ENCODE measurements at regions not wholly inside any gene's neighbourhood (a gene's known extent, or its start where the extent isn't known, plus 50 kb on each side); places are given as distances from the start of the nearest gene placed in this dataset.
"Not testable (repeated sequence)": the region's sequence is repeated elsewhere in the genome, so short reads cannot be mapped to it uniquely, and the experiment has no call there.

DNA sequence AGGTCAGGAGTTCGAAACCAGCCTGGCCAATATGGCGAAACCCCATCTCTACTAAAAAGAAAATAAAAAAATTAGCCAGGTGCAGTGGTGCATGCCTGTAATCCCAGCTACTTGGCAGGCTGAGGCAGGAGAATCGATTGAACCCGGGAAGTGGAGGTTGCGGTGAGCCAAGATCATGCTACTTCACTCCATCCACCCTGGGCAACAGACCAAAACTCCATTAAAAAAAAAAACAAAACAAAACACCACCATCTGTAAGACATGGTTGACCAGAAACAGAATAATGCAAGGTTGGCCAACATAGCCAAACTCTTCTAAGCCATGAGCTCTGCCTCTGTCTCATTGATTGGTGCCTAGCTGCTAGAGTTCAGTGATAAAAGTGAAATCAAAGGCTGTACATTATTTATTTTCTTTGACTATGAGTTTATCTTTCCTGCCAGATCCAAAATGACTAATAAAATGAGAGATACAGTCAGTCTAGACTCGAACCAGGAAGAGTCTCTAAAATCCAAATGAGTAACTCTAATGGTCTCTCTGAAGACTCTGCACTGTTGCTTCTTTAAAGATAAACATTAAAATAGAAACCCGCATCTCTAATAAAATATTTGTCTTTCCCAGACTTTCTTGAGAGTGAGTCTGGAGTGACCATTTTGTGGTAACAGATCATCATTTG, 404.7 kb downstream of the DAD1 start:
- no peak for DNase-seq

DNA sequence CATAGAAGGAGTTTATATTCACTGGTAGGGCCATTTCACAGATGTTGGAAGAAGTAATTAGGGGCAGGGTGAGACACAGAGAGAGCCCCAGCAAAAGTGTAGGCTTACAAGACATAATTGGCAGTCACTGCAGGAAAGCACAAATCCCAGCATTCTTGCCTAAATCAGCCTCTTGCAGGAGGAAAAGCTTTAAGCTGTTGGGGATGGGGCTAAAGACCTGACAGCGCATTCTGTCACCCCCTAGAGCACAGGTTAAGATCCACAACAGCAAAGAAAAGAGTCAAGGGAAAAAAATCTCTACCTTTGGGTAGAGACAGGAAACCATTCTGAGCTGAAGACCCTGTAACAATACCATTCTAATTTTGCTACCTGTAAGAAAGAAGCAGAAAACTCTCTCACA, 409.0 kb downstream of the DAD1 start:
- no peak for DNase-seq

DNA sequence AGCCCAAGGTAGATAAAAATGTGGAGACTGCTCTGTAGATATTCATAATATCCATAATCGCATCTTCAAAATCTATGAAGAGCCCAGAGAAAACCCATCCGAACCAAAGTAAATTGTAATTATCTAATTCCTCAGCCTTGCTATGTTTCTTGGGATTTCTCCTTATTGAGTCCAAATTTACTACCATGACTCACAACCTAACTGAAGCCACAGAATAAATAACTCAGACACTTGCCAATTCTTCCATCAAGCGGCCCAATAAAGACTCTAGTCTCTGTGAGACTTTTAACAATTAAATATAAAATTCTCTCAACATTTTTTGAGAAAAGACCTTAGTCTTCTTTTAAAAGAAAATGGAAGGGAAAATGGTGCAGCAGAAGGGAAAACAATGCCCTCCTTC, 409.8 kb downstream of the DAD1 start:
- DNase-seq: no peak

DNA sequence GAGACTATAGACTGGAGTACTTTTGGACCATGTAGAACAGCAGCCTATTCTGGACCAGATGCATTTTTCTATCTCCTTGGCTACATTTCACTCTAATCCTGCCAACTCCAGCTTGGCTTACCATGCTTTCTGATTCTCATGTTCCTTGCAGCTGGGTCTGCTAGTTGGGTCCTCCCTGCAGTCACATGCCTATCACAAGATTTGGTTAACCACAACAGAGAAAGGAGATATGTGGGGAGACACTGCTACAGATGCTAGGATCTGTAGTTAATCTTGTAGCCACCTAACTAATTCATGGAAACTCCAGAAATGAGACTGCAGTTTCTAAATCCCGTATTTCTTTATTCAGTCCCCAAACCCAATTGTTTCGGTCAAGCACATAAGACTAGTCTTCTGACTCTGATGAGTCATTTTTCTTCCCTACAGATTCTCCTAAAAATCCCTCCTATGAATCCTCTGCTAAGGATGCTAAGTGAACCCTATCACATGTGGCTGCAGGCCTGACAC, 410.6 kb downstream of the DAD1 start:
- no peak for DNase-seq

DNA sequence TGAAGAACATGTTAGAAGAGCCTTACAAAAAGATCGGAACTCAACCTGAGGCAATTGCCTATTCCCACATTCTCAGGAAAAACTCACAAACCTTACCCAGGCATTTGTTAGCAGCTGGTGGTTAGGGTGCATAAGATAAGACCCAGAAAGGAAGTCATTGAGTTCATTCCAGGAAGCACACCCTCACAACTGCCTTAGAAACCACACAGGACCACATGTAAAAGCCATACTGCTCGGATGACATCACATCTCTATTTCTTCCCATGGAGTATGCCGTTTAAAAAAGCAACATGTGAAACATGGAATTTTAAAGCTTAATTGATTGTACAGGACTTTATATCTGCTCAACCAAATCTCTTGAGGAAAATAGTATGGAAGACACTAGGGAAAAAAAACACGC, 411.2 kb downstream of the DAD1 start:
- DNase-seq: no peak

DNA sequence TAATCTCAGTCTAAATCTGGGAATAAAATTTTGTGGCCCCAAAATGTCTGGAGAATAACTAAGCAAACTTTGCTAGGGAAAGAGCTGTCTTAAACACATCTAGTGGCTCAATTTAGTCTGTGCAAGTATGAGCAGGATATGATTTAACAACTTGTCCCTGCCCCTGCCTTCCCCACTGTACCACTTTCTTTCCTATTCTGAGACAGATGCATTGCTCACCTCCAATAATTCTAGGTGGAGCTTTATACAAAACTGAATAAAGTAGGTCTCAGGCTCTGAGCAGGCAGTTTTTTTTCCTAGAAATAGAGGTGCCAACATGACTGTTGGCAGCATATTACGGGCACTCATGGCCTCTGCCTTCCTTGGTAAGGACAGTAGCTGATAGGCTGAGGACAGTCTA, 412.1 kb downstream of the DAD1 start:
- DNase-seq: no peak

DNA sequence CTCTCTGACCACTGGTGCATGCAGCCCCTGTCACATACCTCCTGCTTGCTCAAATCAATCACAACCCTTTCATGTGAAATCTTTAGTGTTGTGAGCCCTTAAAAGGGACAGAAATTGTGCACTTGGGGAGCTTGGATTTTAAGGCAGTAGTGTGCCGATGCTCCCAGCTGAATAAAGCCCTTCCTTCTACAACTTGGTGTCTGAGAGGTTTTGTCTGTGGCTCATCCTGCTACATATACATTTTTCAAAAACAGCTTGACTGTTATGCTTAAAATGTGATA, 413.8 kb downstream of the DAD1 start:
- DNase-seq: not testable (repeated sequence)

DNA sequence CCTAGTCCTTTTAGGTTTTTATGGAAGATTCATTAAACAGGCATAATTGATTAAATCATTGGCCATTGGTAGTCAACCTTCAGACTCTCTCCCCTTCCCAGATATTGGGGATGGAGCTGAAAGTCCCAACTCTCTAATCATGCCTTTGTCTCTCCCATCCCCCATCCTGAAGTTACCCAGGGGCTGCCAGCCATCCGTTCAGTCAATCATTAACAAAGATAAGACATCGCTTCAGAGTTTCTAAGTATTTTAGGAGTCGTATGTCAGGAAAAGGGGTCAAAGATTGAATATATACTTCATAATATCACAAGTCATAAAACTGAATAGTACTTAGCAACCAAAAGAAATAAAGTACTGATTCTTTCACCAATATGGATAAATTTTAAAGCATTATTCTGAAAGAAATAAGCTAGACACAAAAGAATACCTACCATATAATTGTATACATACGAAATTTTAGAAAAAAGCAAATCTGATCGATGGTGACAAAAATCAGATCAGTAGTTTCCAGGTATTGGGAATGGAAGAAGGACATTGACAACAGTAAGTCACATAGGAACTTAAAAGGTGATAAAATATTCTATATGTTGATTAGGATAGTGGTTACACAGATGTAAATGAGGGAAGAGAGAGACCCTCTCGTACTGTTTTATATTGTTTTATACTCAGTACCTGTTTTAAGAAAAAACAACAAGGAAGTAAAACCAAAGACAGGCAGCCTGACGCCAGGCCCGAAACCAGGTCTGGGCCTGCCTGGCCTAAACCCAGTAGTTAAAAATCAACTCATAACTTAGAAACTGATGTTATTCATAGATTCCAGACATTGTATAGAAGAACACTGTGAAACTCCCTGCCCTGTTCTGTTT, 414.4 kb downstream of the DAD1 start:
- DNase-seq: no peak

DNA sequence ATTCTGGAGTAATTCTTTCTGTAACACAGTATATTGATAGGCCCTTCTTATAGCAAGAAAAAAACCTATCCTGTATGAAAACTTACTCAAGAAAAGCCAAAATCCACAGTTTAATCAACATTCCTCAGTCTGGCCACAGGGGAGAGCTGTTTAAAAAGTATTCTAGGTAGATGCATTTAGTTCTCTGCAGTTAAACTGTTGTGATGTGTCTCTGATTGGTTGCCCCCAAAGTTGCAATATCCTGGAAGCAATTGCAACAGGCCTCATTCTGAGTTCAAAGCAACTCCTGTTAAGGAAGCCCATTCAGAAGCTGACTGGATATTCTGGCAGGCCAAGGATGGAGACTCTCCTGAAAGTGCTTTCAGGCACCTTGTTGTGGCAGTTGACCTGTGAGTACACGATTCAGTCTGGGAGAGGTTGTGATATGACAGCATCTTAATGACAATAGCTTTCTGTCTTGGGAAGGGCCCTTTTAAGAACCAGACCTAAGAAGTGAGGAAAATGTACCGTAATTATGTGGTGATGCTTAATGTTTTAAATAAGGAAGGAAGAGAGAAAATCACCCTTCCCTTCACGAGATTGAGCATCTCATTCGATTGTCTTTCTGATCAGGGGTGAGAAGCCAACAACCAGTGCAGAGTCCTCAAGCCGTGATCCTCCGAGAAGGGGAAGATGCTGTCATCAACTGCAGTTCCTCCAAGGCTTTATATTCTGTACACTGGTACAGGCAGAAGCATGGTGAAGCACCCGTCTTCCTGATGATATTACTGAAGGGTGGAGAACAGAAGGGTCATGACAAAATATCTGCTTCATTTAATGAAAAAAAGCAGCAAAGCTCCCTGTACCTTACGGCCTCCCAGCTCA, 420.7 kb downstream of the DAD1 start:
- no peak for DNase-seq

DNA sequence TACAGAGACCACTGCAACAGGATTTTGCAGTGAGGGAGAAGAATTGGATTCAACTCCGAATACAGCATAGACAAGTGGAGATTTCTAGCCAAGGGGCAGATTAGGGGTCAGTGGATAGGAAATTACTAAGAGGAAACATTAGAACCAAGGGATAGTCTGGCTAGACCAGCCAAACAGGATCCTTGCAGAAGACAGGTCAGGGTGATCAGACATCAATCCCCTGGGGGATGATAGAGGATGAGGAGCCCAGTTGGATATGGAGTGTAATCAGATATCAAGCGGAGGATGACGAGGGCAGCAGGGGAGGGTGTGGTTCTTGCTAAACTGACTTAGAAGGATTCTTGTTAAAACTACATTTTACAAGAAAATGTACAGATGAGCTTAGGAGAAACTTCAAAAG, 424.4 kb downstream of the DAD1 start:
- no peak for DNase-seq

DNA sequence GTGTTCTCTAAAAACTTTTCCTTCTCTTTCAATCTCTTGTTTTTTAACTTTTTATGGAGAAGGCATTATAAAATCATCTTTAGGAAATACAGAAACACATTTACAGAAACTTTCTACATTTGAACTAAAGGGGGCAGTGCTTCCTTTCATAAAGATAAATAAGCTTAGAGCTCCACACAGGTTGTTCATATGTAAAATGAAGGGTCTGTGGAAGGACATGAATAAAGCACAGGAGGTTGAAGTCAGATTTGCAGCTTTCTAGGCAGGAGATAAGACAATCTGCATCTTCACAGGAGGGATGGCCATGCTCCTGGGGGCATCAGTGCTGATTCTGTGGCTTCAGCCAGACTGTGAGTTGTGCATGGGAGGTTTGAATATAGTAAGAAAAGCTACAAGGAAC, 426.0 kb downstream of the DAD1 start:
- DNase-seq: no peak

DNA sequence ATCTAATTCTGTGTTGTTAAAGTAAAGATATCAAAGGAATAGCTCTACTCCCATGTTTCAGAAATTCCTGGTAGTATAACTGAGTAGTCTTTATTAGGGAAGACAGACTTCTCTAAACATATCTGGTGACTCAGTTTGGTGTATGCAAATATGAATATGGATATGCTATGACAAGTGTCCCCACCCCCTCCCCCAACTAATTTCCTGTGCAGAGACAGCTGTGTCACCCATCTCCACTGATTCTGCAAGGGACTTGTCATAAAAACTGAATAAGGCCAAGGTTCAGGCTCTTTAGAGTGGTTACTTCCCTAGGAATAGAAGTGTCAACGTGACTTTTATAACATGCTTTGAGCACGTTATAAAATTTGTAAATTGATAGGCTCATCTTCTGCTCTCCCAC, 429.1 kb downstream of the DAD1 start:
- no peak for DNase-seq

DNA sequence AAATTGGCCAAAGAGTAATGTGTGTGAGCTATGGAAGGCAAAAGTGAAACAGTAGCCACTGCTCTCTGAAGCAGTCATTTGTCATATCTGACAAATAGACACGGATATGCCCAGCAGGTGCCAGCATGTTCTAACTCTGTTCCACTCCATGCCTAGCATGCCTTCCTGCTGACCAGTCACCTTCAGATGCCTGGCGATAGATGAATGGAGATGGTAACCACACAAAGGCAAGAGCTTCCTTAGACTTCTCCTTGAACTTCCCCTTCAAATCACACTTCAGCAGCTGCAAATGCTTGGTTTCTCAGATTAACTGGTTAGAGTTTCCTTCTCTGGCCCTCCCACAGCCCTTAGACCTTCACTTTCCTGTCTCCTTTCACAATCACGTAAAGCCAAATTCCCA, 429.9 kb downstream of the DAD1 start:
- DNase-seq: no peak

DNA sequence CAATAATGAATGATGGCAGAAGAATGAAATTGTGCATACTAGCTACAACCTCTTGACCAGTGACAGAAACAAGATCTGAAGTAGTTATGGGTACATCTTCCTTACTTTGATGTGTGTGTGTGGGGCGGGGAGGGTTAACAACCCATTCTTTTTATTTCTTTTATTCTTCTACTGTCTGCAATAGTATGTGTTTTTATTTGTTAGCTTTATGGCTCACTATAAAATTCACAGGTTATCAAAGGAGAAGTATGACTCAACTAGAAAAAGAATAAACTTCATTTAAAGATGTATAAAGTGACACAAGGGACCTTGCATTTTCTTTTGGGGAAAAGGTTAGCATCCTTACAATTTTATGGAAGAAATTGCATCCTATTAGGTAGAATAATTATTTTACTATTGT, 430.5 kb downstream of the DAD1 start:
- no peak for DNase-seq

DNA sequence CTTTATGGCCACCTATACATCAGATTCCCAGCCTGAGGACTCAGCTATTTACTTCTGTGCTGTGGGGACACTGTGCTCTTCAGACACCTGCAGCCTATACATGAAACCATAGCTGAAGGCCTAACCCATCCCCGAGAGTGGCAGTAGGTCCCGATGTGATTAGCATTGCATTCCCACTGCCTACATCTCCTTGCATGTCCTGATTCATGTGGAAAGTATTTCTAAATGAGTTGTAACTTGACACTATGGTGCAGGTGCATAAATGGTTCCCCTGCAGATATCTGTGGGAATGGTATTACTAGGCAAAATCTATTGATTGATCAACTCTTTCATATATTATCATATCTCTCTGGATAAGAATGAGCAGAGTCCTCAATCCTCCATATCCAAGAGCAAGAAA, 433.5 kb downstream of the DAD1 start:
- no peak for DNase-seq

DNA sequence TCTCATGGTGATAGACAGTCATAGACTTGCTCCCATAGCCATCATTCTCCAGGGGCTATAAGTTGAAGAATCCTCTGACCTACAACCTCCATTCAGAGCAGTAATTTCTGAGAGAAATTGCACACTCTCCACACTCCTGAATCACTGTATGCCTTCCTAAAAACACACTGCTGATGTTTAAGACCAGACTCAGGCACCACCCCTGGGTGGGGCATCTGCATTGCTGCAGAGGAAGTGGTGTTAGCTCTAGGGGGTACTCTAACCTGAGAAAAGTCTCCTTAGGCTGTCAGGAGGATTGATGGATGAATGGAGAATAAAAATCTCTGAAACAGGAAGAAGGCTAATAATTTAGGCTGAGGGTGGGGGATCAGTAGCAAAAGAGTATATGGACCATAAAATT, 436.1 kb downstream of the DAD1 start:
- DNase-seq: no peak

DNA sequence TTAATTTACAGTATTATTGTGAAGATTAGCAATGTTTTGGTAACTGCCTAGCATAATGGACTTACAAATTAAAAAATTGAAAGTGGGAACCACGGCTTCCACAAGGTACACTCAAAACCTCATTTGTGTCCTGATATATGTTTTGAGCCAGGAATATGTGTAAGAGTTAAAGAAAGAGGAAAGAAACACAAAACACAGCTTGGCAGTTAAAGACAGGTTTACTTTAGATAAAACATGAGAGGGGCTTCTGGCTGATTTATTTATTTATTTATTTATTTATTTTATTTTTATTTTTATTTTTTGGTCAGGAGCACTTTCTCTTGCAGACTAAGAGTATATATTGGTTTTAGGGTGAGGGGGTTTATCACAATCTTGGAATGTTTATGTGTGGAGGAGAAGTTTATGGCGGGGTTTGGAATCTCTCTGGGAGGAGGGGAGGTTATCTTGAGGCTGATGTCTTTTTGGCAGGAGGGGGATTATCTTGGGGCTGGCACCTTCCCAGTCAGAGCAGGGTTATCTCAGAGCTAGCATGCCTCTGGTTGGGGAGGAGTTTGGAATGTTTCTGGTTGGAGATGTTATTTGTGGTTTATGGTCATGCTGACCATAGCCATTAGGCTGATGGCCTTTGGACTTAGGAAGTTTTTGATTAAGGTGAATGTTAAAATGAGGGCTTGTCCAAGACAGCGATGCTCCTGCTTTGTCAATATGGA, 436.7 kb downstream of the DAD1 start:
- no peak for DNase-seq

DNA sequence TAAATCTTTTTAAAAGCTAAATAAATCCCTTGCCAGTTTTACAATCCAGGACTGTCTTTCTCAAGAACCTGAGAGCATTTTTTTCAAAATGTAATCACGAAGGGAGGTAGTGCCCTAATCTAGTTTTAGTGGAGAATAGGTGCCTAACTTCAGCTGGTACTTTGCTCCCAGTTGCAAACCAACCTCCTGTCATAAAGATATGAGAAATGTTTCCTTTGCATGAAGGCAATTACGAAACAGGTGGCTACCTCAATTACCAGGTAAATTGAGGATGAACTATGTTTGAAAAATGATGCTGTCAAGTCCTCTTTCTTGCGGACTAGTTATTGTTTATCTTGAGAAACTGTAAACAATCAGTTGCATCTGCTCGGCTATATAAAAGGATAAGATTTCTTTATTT, 437.9 kb downstream of the DAD1 start:
- no peak for DNase-seq

DNA sequence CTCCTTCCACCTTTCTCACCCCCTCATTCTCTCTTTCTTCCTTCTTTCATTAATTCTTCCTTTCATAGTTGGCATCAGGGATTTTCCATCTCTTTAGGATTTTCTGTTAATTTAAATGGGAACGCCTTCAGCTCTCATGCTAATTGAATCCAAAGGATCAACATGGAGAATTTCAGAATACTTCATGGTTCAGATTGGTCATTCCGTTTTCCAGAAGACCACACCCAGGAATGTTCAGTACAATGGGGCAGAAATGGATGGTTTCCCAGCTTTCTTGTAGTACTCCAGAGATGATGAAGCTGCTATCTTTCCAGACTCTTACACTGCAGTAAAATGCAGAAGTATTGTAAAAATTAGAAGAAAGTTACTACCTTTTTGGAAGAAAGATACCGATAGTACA, 440.0 kb downstream of the DAD1 start:
- DNase-seq: no peak

DNA sequence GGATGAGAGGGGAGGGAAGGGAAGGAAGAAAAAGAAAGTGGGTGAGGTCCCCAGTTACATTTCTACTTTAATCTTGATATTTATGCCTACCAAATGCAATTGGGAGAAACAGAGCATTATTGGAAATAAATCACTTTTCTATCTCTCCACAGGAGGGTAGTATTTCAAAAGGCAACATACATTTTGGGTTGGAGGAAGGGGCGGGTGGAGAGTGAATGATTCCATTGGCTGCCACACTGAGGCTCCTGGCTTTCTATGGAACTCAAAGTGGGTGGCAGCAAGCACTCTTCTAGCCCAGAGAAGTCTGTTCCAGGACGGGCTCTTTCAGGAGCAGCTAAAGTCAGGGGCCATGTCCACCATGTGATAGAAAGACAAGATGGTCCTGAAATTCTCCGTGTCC, 441.3 kb downstream of the DAD1 start:
- DNase-seq: no peak

DNA sequence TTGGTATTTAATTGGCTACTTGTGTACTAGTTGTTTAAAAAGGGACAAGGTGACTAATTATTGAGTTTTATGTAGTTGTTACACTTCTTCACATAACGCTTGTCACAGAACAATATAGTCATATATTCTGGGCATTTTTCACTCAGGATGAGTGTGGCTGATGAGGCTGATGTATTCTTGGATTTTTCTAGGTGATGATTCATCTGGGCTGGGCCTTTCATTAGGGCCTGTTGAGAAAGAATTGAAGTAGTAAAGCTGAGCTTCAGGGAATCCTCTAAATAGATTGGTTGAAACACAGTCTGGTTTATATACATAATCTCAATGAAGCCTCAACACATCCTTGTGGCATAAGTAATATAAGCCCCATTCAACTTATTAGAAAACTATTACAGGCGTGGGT, 445.7 kb downstream of the DAD1 start:
- DNase-seq: no peak

DNA sequence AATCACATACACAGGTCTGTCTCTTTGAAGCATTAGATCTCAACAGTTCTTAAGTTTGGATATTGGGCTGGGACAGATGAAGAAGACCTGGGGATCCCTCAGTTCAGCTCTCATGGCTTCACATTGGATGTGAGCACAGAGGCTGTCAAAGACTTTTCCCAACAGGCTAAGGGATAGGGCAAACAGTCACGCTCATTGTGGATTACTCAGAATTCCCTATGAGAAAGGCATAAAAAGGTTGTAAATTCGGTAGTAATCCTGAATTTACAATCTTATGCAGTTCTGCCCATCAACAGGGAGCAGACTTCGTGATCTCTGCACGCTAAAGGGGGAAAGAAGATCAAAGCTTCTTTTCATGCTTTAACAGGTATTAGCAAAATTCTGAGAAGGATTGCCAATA, 448.4 kb downstream of the DAD1 start:
- no peak for DNase-seq

Measured in islet precursor cell (in vitro differentiated cells).